Peyer's patch (tissue), 4 donors: ENCODE measurements at regions not wholly inside any gene's neighbourhood (a gene's known extent, or its start where the extent isn't known, plus 50 kb on each side); places are given as distances from the start of the nearest gene placed in this dataset.

Source experiments
- DNase-seq, 3 donors: peaks; one replicate each; pipeline ENCODE4 v3.0.0-alpha.2; 2017 to 2019
- H3K27ac ChIP-seq, 4 donors: fragments of 200-600 bp; sonication (generic); one replicate each; pipeline ENCODE4 v1.5.1; 2016 to 2019
- H3K27me3 ChIP-seq, 2 donors: fragments of 200-600 bp; sonication (generic); one replicate each; pipeline ENCODE4 v1.5.1; 2019
- H3K36me3 ChIP-seq, 3 donors: fragments of 200-600 bp; sonication (generic); one replicate each; pipeline ENCODE4 v1.5.1; 2016 to 2019
- H3K4me1 ChIP-seq, 4 donors: fragments of 200-600 bp; sonication (generic); one replicate each; pipeline ENCODE4 v1.5.1; 2016 to 2019
- H3K4me3 ChIP-seq, 4 donors: fragments of 200-600 bp; sonication (generic); 1 replicate in 3 of 4; 2 replicates in 1 of 4; pipeline ENCODE4 v1.5.1; 2016 to 2019; ENCODE audit warnings: mild to moderate bottlenecking in 1 of 4
- H3K9me3 ChIP-seq, 4 donors: fragments of 200-600 bp; sonication (generic); one replicate each; pipeline ENCODE4 v1.5.1; 2016 to 2019; ENCODE audit warnings: mild to moderate bottlenecking in 1 of 4
- CTCF ChIP-seq, 6 experiments: fragments of 450-650 bp in 4 of 6; fragments of 200-600 bp in 2 of 6; sonication (generic) in 1 of 6; IDR thresholded peaks; one replicate each; pipeline ENCODE4 v1.5.1; 2017 to 2019; ENCODE audit warnings: antibody characterized with exemption in 6 of 6, mild to moderate bottlenecking in 3 of 6, moderate library complexity in 1 of 6
- POLR2A ChIP-seq, 2 donors: fragments of 450-650 bp; IDR thresholded peaks; one replicate each; pipeline ENCODE4 v1.5.1; 2017; ENCODE audit warnings: antibody characterized with exemption in 2 of 2, mild to moderate bottlenecking in 2 of 2, moderate library complexity in 2 of 2

GRCh38 chr12:124126950-124127655 is 154.1 kb downstream of the ZNF664 start:
- no peak for DNase-seq
- H3K4me1 ChIP-seq: no peaks in the 10 kb centered on the region

GRCh38 chr12:124129132-124129531 is 156.1 kb downstream of the ZNF664 start:
- Histone ChIP-seq H3K9me3 (no peaks in the 10 kb centered on the region), H3K36me3 (no peaks in the 10 kb centered on the region), H3K4me1 (no peaks in the 10 kb centered on the region), H3K4me3 (no peak overlapping the region), H3K27ac (no peak overlapping the region), H3K27me3 (no peaks in the 10 kb centered on the region)
- no peak for TF ChIP-seq CTCF (IDR thresholded peaks at IDR 0.05)
- TF ChIP-seq POLR2A (IDR thresholded peaks at IDR 0.05): no peak
- DNase-seq: no peak

More at GRCh38 chr12:124126950-124127655, 154.1 kb downstream of the ZNF664 start:
- Histone ChIP-seq H3K9me3 (no peaks in the 10 kb centered on the region), H3K36me3 (no peaks in the 10 kb centered on the region), H3K27ac (no peak overlapping the region), H3K4me3 (no peak overlapping the region), H3K27me3 (no peaks in the 10 kb centered on the region)
- TF ChIP-seq CTCF (IDR thresholded peaks at IDR 0.05) (no peak), POLR2A (IDR thresholded peaks at IDR 0.05) (no peak)

- TF ChIP-seq CTCF (IDR thresholded peaks at IDR 0.05) (no peak), POLR2A (IDR thresholded peaks at IDR 0.05) (no peak)
- H3K4me1 ChIP-seq: no peaks in the 10 kb centered on the region
- no peak for DNase-seq
Observed at GRCh38 chr12:124130691-124131591, 157.9 kb downstream of the ZNF664 start.

GRCh38 chr12:124131659-124132058 is 158.6 kb downstream of the ZNF664 start:
- Histone ChIP-seq H3K4me1 (no peaks in the 10 kb centered on the region), H3K9me3 (no peaks in the 10 kb centered on the region), H3K36me3 (no peaks in the 10 kb centered on the region), H3K4me3 (no peak overlapping the region), H3K27me3 (no peaks in the 10 kb centered on the region), H3K27ac (no peak overlapping the region)
- DNase-seq: no peak
- TF ChIP-seq POLR2A (IDR thresholded peaks at IDR 0.05) (no peak), CTCF (IDR thresholded peaks at IDR 0.05) (no peak)

More at GRCh38 chr12:124130691-124131591, 157.9 kb downstream of the ZNF664 start:
- H3K9me3 ChIP-seq: no peaks in the 10 kb centered on the region
- no peak overlapping the region for H3K4me3 ChIP-seq
- no peaks in the 10 kb centered on the region for H3K27me3 ChIP-seq
- H3K36me3 ChIP-seq: no peaks in the 10 kb centered on the region
- H3K27ac ChIP-seq: no peak overlapping the region

- TF ChIP-seq CTCF (IDR thresholded peaks at IDR 0.05) (no peak), POLR2A (IDR thresholded peaks at IDR 0.05) (no peak)
Observed at GRCh38 chr12:124132530-124132929, 159.5 kb downstream of the ZNF664 start.

More at GRCh38 chr12:124132530-124132929, 159.5 kb downstream of the ZNF664 start:
- no peak overlapping the region for H3K27ac ChIP-seq
- no peak overlapping the region for H3K4me3 ChIP-seq
- H3K27me3 ChIP-seq: no peaks in the 10 kb centered on the region
- no peak for DNase-seq
- H3K4me1 ChIP-seq: no peaks in the 10 kb centered on the region
- H3K9me3 ChIP-seq: no peaks in the 10 kb centered on the region
- H3K36me3 ChIP-seq: no peaks in the 10 kb centered on the region
